GM12872 (cell line): ENCODE measurements at regions not wholly inside any gene's neighbourhood (a gene's known extent, or its start where the extent isn't known, plus 50 kb on each side); places are given as distances from the start of the nearest gene placed in this dataset.

ENCODE experiments used
- CTCF ChIP-seq: IDR thresholded peaks from 3 replicates; pipeline ENCODE4 v1.5.1; 2011; ENCODE audit warnings: low read depth, mild to moderate bottlenecking, low read length, moderate library complexity; ENCODE audit not compliant: insufficient read depth

- no peak for TF ChIP-seq CTCF
These were observed 175.0 kb downstream of the CBLN4 start for GRCh38 chr20:55830121-55830827.

GRCh38 chr20:55805138-55805537 is 200.2 kb downstream of the CBLN4 start:
- no peak for TF ChIP-seq CTCF

GRCh38 chr20:55800552-55801245 is 204.6 kb downstream of the CBLN4 start:
- no peak for TF ChIP-seq CTCF

GRCh38 chr20:55793986-55794385 is 211.3 kb downstream of the CBLN4 start:
- no peak for TF ChIP-seq CTCF

GRCh38 chr20:55792049-55792448 is 213.3 kb downstream of the CBLN4 start:
- TF ChIP-seq CTCF = no peak

- TF ChIP-seq CTCF = no peak
These were observed 215.1 kb downstream of the CBLN4 start for GRCh38 chr20:55790178-55790577.

GRCh38 chr20:55784036-55784435 is 221.3 kb downstream of the CBLN4 start:
- no peak for TF ChIP-seq CTCF
